ENCODE measurements at regions not wholly inside any gene's neighbourhood (a gene's known extent, or its start where the extent isn't known, plus 50 kb on each side); places are given as distances from the start of the nearest gene placed in this dataset.
A peak's percentile ranks its signal among the peaks of the same experiment; 100 is the strongest.
"Not testable (repeated sequence)": the region's sequence is repeated elsewhere in the genome, so short reads cannot be mapped to it uniquely, and the experiment has no call there.

GRCh38 chr5:82540301-82540700 lies 262.1 kb upstream of the RPS23 start:
- TF ChIP-seq, protein P1, sequence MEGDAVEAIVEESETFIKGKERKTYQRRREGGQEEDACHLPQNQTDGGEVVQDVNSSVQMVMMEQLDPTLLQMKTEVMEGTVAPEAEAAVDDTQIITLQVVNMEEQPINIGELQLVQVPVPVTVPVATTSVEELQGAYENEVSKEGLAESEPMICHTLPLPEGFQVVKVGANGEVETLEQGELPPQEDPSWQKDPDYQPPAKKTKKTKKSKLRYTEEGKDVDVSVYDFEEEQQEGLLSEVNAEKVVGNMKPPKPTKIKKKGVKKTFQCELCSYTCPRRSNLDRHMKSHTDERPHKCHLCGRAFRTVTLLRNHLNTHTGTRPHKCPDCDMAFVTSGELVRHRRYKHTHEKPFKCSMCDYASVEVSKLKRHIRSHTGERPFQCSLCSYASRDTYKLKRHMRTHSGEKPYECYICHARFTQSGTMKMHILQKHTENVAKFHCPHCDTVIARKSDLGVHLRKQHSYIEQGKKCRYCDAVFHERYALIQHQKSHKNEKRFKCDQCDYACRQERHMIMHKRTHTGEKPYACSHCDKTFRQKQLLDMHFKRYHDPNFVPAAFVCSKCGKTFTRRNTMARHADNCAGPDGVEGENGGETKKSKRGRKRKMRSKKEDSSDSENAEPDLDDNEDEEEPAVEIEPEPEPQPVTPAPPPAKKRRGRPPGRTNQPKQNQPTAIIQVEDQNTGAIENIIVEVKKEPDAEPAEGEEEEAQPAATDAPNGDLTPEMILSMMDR (IDR thresholded peaks at IDR 0.05; ENCODE audit: low read depth, low read length): no peak
- H3K4me1 ChIP-seq: peaks cover 25% of the 10 kb centered on the region
- H3K27me3 ChIP-seq: no peaks in the 10 kb centered on the region
- DNase-seq: no peak
- no peaks in the 10 kb centered on the region for H3K36me3 ChIP-seq
- H3K9me3 ChIP-seq: no peaks in the 10 kb centered on the region
- no peak overlapping the region for H3K4me3 ChIP-seq (ENCODE audit: low read depth, low read length)

DNA sequence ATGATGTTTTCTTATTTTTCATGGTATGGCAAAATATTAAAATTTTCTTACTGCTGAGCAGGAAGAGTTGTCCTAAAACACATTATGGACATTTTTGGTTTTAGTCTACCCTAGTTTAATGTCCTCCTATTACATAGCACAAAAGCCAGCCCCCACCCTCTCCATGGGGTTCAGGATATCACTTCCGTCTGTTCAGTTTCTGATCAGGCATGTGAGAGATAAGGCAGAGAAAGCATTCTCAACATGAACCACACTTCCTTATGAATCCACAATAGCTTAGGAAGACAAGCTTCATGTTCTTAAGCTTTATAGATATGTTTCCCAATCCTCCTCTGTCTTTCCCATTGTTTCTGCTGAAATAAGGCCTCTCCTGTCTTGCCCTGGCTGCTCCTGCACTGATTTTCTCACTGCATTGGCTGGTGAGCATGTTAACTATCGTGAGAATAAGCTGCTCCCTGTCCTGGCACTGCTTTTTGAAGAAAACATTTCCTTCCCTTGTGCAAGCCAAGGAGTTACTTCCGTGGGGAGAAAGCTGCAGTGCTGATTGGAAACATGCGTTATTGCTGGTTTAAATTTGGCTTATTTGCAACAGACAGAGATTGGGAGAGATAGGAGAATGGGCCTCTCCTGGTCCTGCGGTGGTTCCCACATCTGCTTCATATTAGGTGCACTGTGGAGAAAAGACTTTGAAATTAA lies 260.3 kb upstream of the RPS23 start:
- Histone ChIP-seq H3K27me3 (no peaks in the 10 kb centered on the region), H3K4me1 (peaks cover 25% of the 10 kb centered on the region), H3K9me3 (no peaks in the 10 kb centered on the region), H3K4me3 (ENCODE audit: low read depth, low read length) (0 out of 2 replicates have a peak overlapping the region, but pooled peaks have one; percentile 1), H3K36me3 (no peaks in the 10 kb centered on the region)
- TF ChIP-seq, protein P1 (IDR thresholded peaks at IDR 0.05; ENCODE audit: low read depth, low read length): no peak
- DNase-seq: peak; percentile 40

- DNase-seq: no peak
- peaks cover 25% of the 10 kb centered on the region for H3K4me1 ChIP-seq
- no peak overlapping the region for H3K4me3 ChIP-seq (ENCODE audit: low read depth, low read length)
- no peaks in the 10 kb centered on the region for H3K9me3 ChIP-seq
- H3K36me3 ChIP-seq: no peaks in the 10 kb centered on the region
- TF ChIP-seq, protein P1 (IDR thresholded peaks at IDR 0.05; ENCODE audit: low read depth, low read length): no peak
- H3K27me3 ChIP-seq: no peaks in the 10 kb centered on the region
Measured at GRCh38 chr5:82537687-82538306, 259.6 kb upstream of the RPS23 start.

DNA sequence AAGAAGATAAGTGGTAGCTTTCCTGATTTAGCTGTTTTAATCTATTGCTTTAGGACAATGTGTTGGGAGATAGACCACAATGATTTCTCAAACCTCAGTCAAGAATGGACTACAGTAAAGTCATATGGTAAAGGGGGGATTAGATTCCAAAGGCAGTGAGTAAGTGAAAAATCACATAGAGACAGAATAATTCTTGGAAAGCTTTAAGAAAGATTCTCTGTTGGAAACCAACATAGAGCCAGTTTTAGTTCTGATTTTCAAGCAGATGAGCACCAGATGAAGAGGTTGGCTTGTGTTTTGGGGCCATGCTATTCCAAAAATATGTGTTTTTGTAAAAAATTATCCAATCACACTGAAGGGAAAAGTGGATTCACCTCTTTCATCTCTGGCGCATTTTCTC lies 256.8 kb upstream of the RPS23 start:
- Histone ChIP-seq H3K27me3 (no peaks in the 10 kb centered on the region), H3K4me3 (ENCODE audit: low read depth, low read length) (no peak overlapping the region), H3K9me3 (no peaks in the 10 kb centered on the region), H3K36me3 (no peaks in the 10 kb centered on the region), H3K4me1 (peaks cover 25% of the 10 kb centered on the region)
- TF ChIP-seq, protein P1 (IDR thresholded peaks at IDR 0.05; ENCODE audit: low read depth, low read length): no peak
- no peak for DNase-seq

DNA sequence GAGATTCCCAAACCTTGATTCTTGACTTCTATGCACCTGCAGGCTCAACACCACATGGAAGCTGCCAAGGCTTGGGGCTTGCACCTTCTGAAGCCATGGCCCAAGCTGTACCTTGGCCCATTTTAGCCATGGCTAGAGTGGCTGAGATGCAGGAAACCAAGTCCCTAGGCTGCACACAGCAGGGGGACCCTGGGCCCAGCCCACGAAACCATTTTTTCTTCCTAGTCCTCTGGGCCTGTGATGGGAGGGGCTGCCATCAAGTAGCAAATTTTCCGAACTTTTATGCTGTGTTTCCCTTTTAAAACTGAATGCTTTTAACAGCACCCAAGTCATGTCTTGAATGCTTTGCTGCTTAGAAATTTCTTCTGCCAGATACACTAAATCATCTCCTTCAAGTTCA lies 253.9 kb upstream of the RPS23 start:
- H3K36me3 ChIP-seq; H3K9me3 ChIP-seq; H3K4me1 ChIP-seq; DNase-seq; H3K27me3 ChIP-seq; H3K4me3 ChIP-seq (ENCODE audit: low read depth, low read length): not testable (repeated sequence)

DNA sequence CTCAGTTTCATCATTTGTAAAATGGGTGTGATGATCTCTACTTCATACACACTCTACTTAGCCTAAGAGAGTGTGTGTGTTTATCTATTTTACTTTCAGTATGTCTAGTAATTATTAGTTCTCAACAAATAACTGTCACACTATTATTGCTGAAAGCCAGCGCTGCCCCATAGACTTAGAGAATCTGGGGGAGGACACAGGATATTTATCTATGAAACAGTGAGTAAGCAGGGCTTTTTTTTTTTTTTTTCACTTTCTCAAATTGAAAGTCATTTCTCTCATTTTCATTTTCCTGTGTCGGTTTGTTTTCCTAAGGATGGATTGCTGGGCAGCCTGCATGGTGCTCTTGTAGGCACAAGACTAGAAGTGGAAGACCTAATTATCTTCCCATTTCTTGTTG lies 248.4 kb upstream of the RPS23 start:
- TF ChIP-seq, protein P1 (IDR thresholded peaks at IDR 0.05; ENCODE audit: low read depth, low read length): no peak
- Histone ChIP-seq H3K36me3 (no peaks in the 10 kb centered on the region), H3K4me3 (ENCODE audit: low read depth, low read length) (no peak overlapping the region), H3K27me3 (no peaks in the 10 kb centered on the region), H3K9me3 (no peaks in the 10 kb centered on the region), H3K4me1 (peaks cover 3% of the 10 kb centered on the region; the same call in 1 of the 2 replicates)
- DNase-seq: no peak

Measured in BE2C (cell line).